Glutamatergic neuron (in vitro differentiated cells): ENCODE measurements at regions not wholly inside any gene's neighbourhood (a gene's known extent, or its start where the extent isn't known, plus 50 kb on each side); places are given as distances from the start of the nearest gene placed in this dataset.

Source experiments
- DNase-seq: peaks from one replicate; pipeline ENCODE4 v3.0.0; 2022
- H3K27ac Mint-ChIP-seq: one replicate; pipeline ENCODE4 v1.8.0; 2020; ENCODE audit warnings: mild to moderate bottlenecking, mixed read lengths, inconsistent platforms; ENCODE audit not compliant: unreplicated experiment
- H3K27me3 Mint-ChIP-seq: one replicate; pipeline ENCODE4 v1.8.0; 2020; ENCODE audit warnings: mild to moderate bottlenecking, moderate library complexity, mixed read lengths, inconsistent platforms; ENCODE audit not compliant: unreplicated experiment
- H3K36me3 Mint-ChIP-seq: one replicate; pipeline ENCODE4 v1.8.0; 2020; ENCODE audit warnings: mild to moderate bottlenecking, mixed read lengths, inconsistent platforms; ENCODE audit not compliant: unreplicated experiment
- H3K4me1 Mint-ChIP-seq: one replicate; pipeline ENCODE4 v1.8.0; 2020; ENCODE audit warnings: mild to moderate bottlenecking, low read depth, mixed read lengths, inconsistent platforms; ENCODE audit not compliant: unreplicated experiment
- H3K4me3 Mint-ChIP-seq: one replicate; pipeline ENCODE4 v1.8.0; 2020; ENCODE audit warnings: mild to moderate bottlenecking, mixed read lengths, inconsistent platforms; ENCODE audit not compliant: unreplicated experiment
- H3K9me3 Mint-ChIP-seq: one replicate; pipeline ENCODE4 v1.8.0; 2020; ENCODE audit warnings: mild to moderate bottlenecking, moderate library complexity, mixed read lengths, inconsistent platforms; ENCODE audit not compliant: unreplicated experiment
- TF ChIP-seq, protein P1 (sequence below): fragments of 200-600 bp; sonication (generic); IDR thresholded peaks from one replicate; pipeline ENCODE4 v1.5.0; 2021; ENCODE audit not compliant: partially characterized antibody, unreplicated experiment

DNA sequence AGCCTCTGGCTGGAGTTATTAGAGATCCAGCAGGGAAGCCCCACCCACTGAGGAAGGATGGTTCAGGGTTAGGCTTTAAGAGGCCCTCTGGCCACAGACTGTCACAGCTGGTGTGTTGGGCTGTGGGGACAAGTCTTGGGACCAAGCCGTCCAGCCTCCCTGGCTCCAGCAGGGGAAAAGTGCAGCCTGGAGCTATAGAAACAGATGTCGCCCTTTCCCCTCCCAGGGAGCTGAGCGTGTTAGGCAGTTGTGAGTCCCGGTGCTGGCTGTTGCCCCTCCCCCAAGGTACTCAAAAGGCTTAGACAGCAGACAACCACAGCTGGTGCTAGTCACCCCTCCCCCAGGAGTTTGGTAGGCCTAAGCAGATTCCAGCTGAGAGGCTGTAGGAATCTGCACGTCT lies 143.4 kb downstream of the TMEM168 start:
- peaks cover 36% of the 10 kb centered on the region for H3K36me3 Mint-ChIP-seq
- H3K9me3 Mint-ChIP-seq: peaks cover 13% of the 10 kb centered on the region
- H3K27ac Mint-ChIP-seq: no peak overlapping the region
- H3K4me1 Mint-ChIP-seq: peaks cover 6% of the 10 kb centered on the region
- peaks cover 2% of the 10 kb centered on the region for H3K27me3 Mint-ChIP-seq
- H3K4me3 Mint-ChIP-seq: no peak overlapping the region
- TF ChIP-seq, protein P1, sequence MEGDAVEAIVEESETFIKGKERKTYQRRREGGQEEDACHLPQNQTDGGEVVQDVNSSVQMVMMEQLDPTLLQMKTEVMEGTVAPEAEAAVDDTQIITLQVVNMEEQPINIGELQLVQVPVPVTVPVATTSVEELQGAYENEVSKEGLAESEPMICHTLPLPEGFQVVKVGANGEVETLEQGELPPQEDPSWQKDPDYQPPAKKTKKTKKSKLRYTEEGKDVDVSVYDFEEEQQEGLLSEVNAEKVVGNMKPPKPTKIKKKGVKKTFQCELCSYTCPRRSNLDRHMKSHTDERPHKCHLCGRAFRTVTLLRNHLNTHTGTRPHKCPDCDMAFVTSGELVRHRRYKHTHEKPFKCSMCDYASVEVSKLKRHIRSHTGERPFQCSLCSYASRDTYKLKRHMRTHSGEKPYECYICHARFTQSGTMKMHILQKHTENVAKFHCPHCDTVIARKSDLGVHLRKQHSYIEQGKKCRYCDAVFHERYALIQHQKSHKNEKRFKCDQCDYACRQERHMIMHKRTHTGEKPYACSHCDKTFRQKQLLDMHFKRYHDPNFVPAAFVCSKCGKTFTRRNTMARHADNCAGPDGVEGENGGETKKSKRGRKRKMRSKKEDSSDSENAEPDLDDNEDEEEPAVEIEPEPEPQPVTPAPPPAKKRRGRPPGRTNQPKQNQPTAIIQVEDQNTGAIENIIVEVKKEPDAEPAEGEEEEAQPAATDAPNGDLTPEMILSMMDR: no peak
- peak; percentile 66 for DNase-seq

DNA sequence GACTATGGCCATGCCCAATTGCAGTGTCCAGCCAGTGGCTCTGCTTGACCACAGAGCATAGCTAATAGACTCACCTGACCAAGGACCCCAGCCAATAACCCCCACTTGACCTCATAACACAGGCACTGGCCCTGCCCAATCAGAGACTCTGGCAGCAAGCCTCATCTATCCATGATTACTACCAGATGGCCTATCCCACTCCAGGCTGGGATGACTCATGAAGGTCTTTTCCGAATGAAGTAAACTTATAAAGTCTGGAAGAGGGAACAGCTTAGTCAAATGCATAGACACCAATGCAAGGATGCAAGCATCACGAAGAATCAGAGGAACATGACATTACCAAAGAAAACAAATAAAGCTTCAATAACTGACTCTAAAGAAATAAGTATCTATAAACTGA lies 141.4 kb downstream of the TMEM168 start:
- Mint-ChIP-seq H3K27me3 (peaks cover 2% of the 10 kb centered on the region), H3K36me3 (peaks cover 24% of the 10 kb centered on the region), H3K4me1 (peaks cover 6% of the 10 kb centered on the region), H3K9me3 (peaks cover 14% of the 10 kb centered on the region), H3K4me3 (no peak overlapping the region), H3K27ac (no peak overlapping the region)
- TF ChIP-seq, protein P1: no peak
- no peak for DNase-seq

DNA sequence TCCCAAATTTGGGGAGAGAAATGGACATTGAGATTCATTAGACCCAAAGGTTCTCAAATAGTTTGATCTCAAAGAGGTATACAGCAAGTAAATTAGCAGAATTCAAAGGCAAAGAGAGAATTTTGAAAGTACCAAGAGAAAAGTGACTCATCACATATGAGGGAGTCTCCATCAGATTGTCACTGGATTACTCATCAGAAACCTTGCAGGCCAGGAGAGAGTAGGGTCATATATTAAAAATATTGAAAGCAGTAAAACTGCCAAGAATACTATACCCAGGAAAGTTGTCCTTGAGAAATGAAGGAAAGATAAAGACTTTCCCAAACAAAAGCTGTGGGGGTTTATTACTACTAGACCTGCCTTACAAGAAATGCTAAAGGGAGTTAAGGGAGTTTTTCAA lies 140.6 kb downstream of the TMEM168 start:
- Mint-ChIP-seq H3K27me3 (peaks cover 2% of the 10 kb centered on the region), H3K9me3 (peaks cover 12% of the 10 kb centered on the region), H3K4me3 (no peak overlapping the region), H3K4me1 (peaks cover 6% of the 10 kb centered on the region), H3K27ac (no peak overlapping the region), H3K36me3 (peaks cover 16% of the 10 kb centered on the region)
- DNase-seq: no peak
- TF ChIP-seq, protein P1: no peak

DNA sequence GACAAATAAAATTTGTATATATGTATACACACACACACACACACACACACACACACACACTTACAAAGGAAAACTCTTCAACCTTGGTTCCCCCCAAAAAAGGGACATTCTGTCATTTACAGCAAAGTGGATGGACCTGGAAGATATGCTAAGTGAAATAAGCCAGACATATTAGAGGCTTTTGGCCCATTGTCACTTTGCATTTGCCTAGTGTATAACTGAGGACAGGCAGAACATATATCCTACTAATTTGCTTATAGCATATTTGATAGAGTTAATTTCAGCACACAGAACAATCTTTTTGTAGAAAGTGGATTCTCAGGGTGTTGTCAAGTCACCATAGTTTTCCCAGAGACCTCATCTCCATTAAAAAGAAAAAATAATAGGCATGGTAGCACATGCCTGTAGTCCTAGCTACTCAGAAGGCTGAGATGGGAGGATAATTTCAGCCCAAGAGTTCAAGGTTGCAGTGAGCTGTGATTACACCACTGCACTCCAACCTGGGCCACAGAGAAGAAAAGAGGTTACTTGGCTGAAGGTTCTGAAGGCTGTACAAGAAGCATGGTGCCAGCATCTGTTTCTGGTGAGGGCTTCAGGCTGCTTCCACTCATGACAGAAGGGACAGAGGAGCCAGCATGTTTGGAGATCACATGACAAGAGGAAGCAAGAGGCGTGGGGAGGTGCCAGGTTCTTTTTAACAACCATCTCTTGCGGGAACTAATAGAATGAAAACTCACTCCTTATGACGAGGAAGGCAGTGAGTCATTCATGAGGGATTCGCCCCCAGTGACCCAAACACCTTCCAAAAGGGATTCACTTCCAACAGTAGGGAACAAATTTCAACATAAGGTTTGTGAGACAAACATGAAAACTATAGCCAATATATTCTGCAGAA lies 135.6 kb downstream of the TMEM168 start:
- H3K4me1 Mint-ChIP-seq: no peaks in the 10 kb centered on the region
- H3K36me3 Mint-ChIP-seq: peaks cover 10% of the 10 kb centered on the region
- no peak for DNase-seq
- TF ChIP-seq, protein P1: no peak
- peaks cover 5% of the 10 kb centered on the region for H3K9me3 Mint-ChIP-seq
- H3K27me3 Mint-ChIP-seq: no peaks in the 10 kb centered on the region
- no peak overlapping the region for H3K4me3 Mint-ChIP-seq
- no peak overlapping the region for H3K27ac Mint-ChIP-seq

DNA sequence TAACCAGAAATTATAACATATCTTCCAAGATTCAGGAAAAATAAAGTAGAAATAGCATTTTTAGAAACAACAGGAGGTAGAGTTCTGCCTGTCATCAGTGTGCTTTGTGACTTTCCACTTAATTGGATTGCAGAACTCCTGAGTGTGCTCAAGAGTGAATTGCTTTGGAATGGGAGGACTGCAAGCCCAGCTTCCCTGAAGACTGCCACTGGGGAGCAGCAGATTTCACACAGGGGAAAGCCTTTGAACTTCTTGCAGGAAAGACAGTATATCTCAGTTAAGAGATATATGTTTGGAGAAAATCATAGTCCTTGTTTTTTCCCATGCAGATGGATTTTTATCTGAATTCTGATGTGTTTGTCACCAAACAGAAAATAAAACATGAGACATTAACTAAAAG lies 124.5 kb downstream of the TMEM168 start:
- Mint-ChIP-seq H3K4me1 (no peaks in the 10 kb centered on the region), H3K27ac (no peak overlapping the region), H3K9me3 (peaks cover 3% of the 10 kb centered on the region), H3K4me3 (no peak overlapping the region), H3K36me3 (no peaks in the 10 kb centered on the region), H3K27me3 (peaks cover 2% of the 10 kb centered on the region)
- DNase-seq: no peak
- TF ChIP-seq, protein P1: no peak
